ENCODE measurements at regions not wholly inside any gene's neighbourhood (a gene's known extent, or its start where the extent isn't known, plus 50 kb on each side); places are given as distances from the start of the nearest gene placed in this dataset.
"Not testable (repeated sequence)": the region's sequence is repeated elsewhere in the genome, so short reads cannot be mapped to it uniquely, and the experiment has no call there.

GRCh38 chr16:11416228-11417001, 71.2 kb downstream of the RMI2 start:
- DNase-seq: peak; percentile 15

- no peak for DNase-seq
Measured at GRCh38 chr16:11417487-11417886, 72.2 kb downstream of the RMI2 start.

- DNase-seq: no peak
Measured at GRCh38 chr16:11418506-11418905, 73.2 kb downstream of the RMI2 start.

DNA sequence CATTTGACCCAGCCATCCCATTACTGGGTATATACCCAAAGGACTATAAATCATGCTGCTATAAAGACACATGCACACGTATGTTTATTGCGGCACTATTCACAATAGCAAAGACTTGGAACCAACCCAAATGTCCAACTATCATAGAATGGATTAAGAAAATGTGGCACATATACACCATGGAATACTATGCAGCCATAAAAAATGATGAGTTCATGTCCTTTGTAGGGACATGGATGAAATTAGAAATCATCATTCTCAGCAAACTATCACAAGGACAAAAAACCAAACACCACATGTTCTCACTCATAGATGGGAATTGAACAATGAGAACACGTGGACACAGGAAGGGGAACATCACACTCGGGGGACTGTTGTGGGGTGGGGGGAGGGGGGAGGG, 74.8 kb downstream of the RMI2 start:
- not testable (repeated sequence) for DNase-seq

GRCh38 chr16:11420895-11421294, 75.6 kb downstream of the RMI2 start:
- DNase-seq: no peak

DNA sequence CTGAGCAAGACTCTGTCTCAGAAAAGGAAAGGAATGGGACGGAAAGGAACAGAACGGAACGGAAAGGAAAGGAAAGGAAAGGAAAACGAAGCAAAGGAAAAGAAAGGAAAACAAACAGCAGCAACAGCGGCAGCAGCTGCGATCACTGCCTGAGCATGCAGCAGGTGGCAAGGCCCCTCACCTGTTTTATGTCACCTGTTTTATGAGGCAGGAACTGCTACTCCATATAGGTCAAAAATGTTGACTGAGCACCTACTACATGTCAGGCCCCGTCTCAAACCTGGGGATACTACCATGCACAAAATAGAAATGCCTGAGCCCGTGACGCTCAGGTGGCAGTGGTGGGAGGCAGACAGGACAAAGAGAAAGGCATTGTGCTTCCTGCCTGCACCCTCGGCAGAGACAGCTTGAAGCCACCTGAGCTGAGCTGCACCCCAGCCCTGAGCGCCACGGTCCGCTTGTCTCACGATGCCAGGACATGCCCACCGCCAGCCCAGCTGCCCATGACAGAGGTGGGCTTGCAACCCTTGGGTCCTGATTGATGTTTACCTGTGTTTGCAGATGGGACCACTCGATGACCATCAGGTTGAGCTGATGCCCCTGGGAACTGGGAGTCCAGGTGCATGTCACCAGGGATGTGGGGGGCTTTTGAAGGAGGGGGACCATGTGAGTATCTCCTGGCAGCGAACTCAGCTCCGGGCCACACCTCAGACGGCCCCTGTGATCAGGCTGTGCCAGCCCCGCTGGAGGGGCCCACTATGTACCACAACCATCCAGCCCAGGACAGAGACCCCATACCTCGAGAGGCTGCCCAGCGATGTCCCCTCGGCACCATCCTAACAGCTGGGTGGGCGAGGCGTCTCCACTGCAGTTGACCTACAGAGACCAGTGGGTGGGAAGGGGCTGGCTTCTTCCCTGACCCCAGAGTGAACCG, 77.4 kb downstream of the RMI2 start:
- DNase-seq: no peak

GRCh38 chr16:11423315-11424117, 78.3 kb downstream of the RMI2 start:
- no peak for DNase-seq

- DNase-seq: no peak
Measured at GRCh38 chr16:11424118-11424460, 78.8 kb downstream of the RMI2 start.

DNA sequence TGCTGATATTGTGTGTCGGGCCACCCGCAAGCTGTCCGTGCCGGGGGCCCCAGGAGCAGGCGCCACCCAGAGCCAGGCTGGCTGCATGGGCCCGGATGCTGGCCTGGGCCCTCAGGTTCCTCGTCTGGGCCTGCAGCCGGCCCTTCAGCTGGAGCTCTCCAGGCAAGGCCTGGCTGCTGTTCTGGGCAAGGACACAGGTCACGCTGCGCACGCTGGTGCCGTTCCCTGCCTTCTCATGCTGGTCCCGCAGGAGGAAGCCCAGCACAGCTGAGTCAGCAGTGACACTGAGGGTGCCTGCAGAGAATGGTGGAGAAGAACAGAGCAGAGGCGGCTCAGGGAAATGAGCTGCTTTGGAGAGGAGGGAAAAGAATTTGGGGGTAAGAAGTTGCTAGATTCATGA, 79.9 kb downstream of the RMI2 start:
- no peak for DNase-seq

- DNase-seq: no peak
Measured at GRCh38 chr16:11428623-11428953, 83.3 kb downstream of the RMI2 start.

GRCh38 chr16:11429123-11429522, 83.9 kb downstream of the RMI2 start:
- no peak for DNase-seq

- DNase-seq: no peak
Measured at GRCh38 chr16:11429823-11430222, 84.6 kb downstream of the RMI2 start.

DNA sequence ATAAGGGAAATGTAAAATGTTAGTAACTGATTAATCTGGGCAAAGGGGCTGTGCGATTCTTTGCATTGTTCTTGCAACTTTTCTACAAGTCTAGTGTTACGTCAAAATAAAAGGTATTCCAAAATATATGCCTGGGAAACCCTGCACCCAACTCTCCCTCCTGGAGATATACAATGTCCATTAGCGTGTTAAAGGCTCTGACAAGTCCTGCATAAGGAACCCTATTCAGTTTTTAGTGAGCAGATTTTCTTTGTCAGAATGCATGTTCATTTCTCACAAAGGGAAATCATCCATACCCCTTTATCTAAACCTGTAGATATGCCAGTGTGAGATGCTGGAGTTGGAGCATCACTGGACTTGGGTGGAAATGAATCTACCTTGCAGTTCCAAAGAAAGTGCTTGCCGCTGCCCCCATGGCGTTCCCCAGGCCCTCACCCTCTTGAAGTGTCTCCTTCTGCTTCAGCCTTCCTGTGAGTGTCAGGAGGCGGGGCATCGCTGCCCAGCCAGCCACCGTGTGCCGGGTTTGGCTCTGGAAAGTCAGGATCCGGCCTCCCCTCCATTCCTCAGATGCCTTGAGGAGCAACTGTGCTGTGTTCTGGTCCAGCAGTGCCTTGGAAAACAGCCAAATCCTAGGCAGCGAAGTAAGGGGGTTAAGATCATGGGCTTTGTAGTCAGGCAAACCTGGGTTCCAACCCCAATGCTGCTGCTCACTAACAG, 85.5 kb downstream of the RMI2 start:
- DNase-seq: no peak

DNA sequence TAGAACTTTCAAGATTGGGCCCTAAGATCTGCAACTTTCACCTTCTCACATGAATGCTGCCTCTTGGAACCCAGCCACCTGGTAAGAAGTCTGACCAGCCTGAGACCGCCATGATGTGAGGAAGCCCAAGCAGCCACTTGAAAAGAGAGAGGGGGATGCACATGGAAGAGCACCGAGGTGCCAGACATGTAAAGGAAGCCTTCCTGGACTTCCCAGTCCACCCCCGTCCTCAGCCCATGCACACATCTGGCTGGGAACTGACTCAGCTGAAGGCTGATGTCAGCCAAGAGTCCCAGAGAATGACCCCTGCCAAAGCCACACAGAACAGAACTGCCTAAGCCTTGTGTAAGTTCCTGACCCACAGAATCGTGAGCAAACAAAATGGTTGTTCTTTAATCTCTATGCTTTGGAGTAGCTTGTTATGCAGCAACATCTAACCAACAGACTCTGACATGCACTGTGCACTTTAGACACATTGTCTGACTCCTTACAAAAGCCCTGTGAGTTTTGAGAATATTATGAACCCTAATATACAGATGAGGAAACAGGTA, 86.7 kb downstream of the RMI2 start:
- no peak for DNase-seq

DNA sequence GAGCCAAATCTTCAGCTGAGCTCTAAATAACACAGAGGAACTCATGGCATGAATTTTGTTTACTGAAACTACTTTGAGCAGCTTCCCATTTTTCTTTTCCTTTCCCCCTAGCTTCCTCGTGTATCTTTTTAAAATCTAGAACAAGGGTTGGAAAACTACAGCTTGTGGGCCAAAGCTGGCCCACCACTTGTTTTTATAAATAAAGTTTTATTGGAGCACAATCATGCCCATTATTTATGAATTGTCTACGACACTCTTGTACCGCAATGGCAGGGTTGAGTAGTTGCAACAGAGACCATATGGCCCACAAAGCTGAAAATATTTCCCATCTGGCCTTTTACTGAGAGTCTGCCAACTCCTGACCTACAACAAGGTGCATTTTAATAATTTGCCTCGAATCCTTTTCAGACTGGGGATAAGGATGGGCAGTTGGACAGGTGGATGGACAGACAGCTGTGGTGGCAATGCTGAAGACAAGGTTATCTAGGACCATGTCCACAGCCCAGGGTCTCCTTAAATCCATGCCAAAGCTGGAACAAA, 87.7 kb downstream of the RMI2 start:
- DNase-seq: no peak

GRCh38 chr16:11435576-11435975, 90.3 kb downstream of the RMI2 start:
- no peak for DNase-seq

- no peak for DNase-seq
Measured at GRCh38 chr16:11437069-11437468, 91.8 kb downstream of the RMI2 start.

GRCh38 chr16:11439790-11440656, 94.8 kb downstream of the RMI2 start:
- DNase-seq: no peak

- DNase-seq: no peak
Measured at GRCh38 chr16:11440657-11441012, 95.4 kb downstream of the RMI2 start.

DNA sequence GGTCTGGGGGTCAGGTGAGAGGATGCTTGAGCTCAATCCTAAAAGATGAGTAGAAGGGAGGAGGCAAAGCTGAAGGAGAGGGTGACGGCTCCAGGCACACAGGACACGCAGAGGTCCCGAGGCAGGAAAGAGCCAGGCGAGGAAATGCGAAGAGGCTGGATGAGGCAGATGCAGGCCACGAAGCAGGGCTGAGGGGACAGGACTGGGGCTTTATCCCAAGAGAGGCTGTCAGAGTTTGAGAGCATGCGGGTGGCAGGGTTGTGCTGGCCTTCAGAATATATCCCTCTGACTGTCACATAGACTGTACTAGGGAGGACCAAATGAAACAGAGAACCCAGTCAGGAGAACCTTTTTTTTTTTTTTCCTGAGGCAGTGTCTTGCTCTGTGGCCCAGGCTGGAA, 100.2 kb downstream of the RMI2 start:
- DNase-seq: no peak

GRCh38 chr16:11446566-11447119, 101.4 kb downstream of the RMI2 start:
- DNase-seq: no peak

Measured in NCI-H226 (cell line).